BLaER1 treated with 17β-estradiol and CSF1 and Interleukin-3, amounts not matched to agents 10 nM and 100 nM (cell line): ENCODE measurements at regions not wholly inside any gene's neighbourhood (a gene's known extent, or its start where the extent isn't known, plus 50 kb on each side); places are given as distances from the start of the nearest gene placed in this dataset.

Experiments
- H3K27ac ChIP-seq, 11 experiments: shearing (Covaris generic); formaldehyde crosslinking; 2 replicates each; pipeline ENCODE4 v1.8.1; 2022
- H3K27me3 ChIP-seq, 11 experiments: shearing (Covaris generic); formaldehyde crosslinking; 2 replicates each; pipeline ENCODE4 v1.8.1; 2022
- H3K36me3 ChIP-seq, 11 experiments: shearing (Covaris generic); formaldehyde crosslinking; 2 replicates each; pipeline ENCODE4 v1.8.1; 2022
- H3K4me1 ChIP-seq, 10 experiments: shearing (Covaris generic); formaldehyde crosslinking; 2 replicates each; pipeline ENCODE4 v1.8.1; 2022
- H3K4me2 ChIP-seq, 11 experiments: shearing (Covaris generic); formaldehyde crosslinking; 2 replicates each; pipeline ENCODE4 v1.8.1; 2022
- H3K4me3 ChIP-seq, 10 experiments: shearing (Covaris generic); formaldehyde crosslinking; 2 replicates each; pipeline ENCODE4 v1.8.1; 2022
- H3K9ac ChIP-seq, 11 experiments: shearing (Covaris generic); formaldehyde crosslinking; 2 replicates each; pipeline ENCODE4 v1.8.1; 2022
- H3K9me3 ChIP-seq, 11 experiments: shearing (Covaris generic); formaldehyde crosslinking; replicated peaks in 1 of 11; 2 replicates each; pipeline ENCODE4 v1.8.1; 2022
- H4K20me1 ChIP-seq, 11 experiments: shearing (Covaris generic); formaldehyde crosslinking; 2 replicates each; pipeline ENCODE4 v1.8.1; 2022
- Cebpa-rat ChIP-seq, 11 experiments: shearing (Covaris generic); IDR thresholded peaks; 2 replicates each; pipeline ENCODE4 v1.8.1; 2022

- no peaks in the 10 kb centered on the region for H3K9me3 ChIP-seq
- H3K4me2 ChIP-seq = no peak overlapping the region
- H3K27ac ChIP-seq = no peak overlapping the region
- TF ChIP-seq Cebpa-rat (IDR thresholded peaks at IDR 0.05) = no peak
- H3K27me3 ChIP-seq = no peaks in the 10 kb centered on the region
- no peak overlapping the region for H3K9ac ChIP-seq
- no peak overlapping the region for H3K4me3 ChIP-seq
- H3K4me1 ChIP-seq = peaks cover 0 to 16% (median 7%) of the 10 kb centered on the region in 10 experiments; a peak in 12 of 20 replicates
- H3K36me3 ChIP-seq = no peaks in the 10 kb centered on the region
- H4K20me1 ChIP-seq = no peaks in the 10 kb centered on the region
Measured at GRCh38 chr18:46313521-46313920, 209.3 kb downstream of the HAUS1 start.

GRCh38 chr18:46314011-46314410, 209.8 kb downstream of the HAUS1 start:
- no peak overlapping the region for H3K27ac ChIP-seq
- H3K9ac ChIP-seq = no peak overlapping the region
- no peak overlapping the region for H3K4me3 ChIP-seq
- H3K36me3 ChIP-seq = no peaks in the 10 kb centered on the region
- TF ChIP-seq Cebpa-rat (IDR thresholded peaks at IDR 0.05) = no peak
- H3K9me3 ChIP-seq = no peaks in the 10 kb centered on the region
- H3K4me1 ChIP-seq = peaks cover 0 to 12% (median 7%) of the 10 kb centered on the region in 10 experiments; a peak in 12 of 20 replicates
- no peak overlapping the region for H3K4me2 ChIP-seq
- H4K20me1 ChIP-seq = no peaks in the 10 kb centered on the region
- H3K27me3 ChIP-seq = no peaks in the 10 kb centered on the region

- no peak for TF ChIP-seq Cebpa-rat (IDR thresholded peaks at IDR 0.05)
- no peak overlapping the region for H3K27ac ChIP-seq
Measured at GRCh38 chr18:46315161-46315560, 211.0 kb downstream of the HAUS1 start.

GRCh38 chr18:46318356-46318755, 214.2 kb downstream of the HAUS1 start:
- no peak for TF ChIP-seq Cebpa-rat (IDR thresholded peaks at IDR 0.05)
- Histone ChIP-seq H3K27ac (no peak overlapping the region), H3K36me3 (no peaks in the 10 kb centered on the region), H3K9me3 (no peaks in the 10 kb centered on the region), H3K4me2 (no peak overlapping the region), H3K27me3 (no peaks in the 10 kb centered on the region), H3K4me3 (no peak overlapping the region), H3K9ac (no peak overlapping the region), H4K20me1 (no peaks in the 10 kb centered on the region), H3K4me1 (peaks cover 0 to 11% (median 8%) of the 10 kb centered on the region in 10 experiments; a peak in 6 of 20 replicates)

More at GRCh38 chr18:46315161-46315560, 211.0 kb downstream of the HAUS1 start:
- H3K27me3 ChIP-seq = no peaks in the 10 kb centered on the region
- peaks cover 0 to 9% (median 6%) of the 10 kb centered on the region in 10 experiments; a peak in 12 of 20 replicates for H3K4me1 ChIP-seq
- H3K9me3 ChIP-seq = no peaks in the 10 kb centered on the region
- H3K4me2 ChIP-seq = no peak overlapping the region
- H3K4me3 ChIP-seq = no peak overlapping the region
- H4K20me1 ChIP-seq = no peaks in the 10 kb centered on the region
- no peaks in the 10 kb centered on the region for H3K36me3 ChIP-seq
- H3K9ac ChIP-seq = no peak overlapping the region

- Histone ChIP-seq H3K9ac (no peak overlapping the region), H3K4me2 (no peak overlapping the region), H3K27me3 (no peaks in the 10 kb centered on the region), H3K4me1 (peaks cover 6 to 20% (median 16%) of the 10 kb centered on the region in 10 experiments; a peak in 19 of 20 replicates), H3K9me3 (no peaks in the 10 kb centered on the region), H4K20me1 (no peaks in the 10 kb centered on the region), H3K36me3 (no peaks in the 10 kb centered on the region), H3K27ac (no peak overlapping the region), H3K4me3 (no peak overlapping the region)
- TF ChIP-seq Cebpa-rat (IDR thresholded peaks at IDR 0.05) = no peak
Measured at GRCh38 chr18:46319783-46320182, 215.6 kb downstream of the HAUS1 start.

- Histone ChIP-seq H4K20me1 (no peaks in the 10 kb centered on the region), H3K9me3 (no peaks in the 10 kb centered on the region), H3K4me3 (no peak overlapping the region), H3K36me3 (no peaks in the 10 kb centered on the region), H3K4me2 (no peak overlapping the region), H3K4me1 (peaks cover 6 to 21% (median 16%) of the 10 kb centered on the region in 10 experiments; a peak in 19 of 20 replicates), H3K9ac (no peak overlapping the region), H3K27me3 (no peaks in the 10 kb centered on the region), H3K27ac (no peak overlapping the region)
- TF ChIP-seq Cebpa-rat (IDR thresholded peaks at IDR 0.05) = no peak
Measured at GRCh38 chr18:46320297-46320696, 216.1 kb downstream of the HAUS1 start.

GRCh38 chr18:46320928-46321711, 216.9 kb downstream of the HAUS1 start:
- Histone ChIP-seq H3K4me1 (peaks cover 6 to 21% (median 16%) of the 10 kb centered on the region in 10 experiments; a peak in 19 of 20 replicates), H3K9me3 (no peaks in the 10 kb centered on the region), H3K9ac (no peak overlapping the region), H3K36me3 (no peaks in the 10 kb centered on the region), H3K27me3 (no peaks in the 10 kb centered on the region), H4K20me1 (no peaks in the 10 kb centered on the region), H3K4me2 (peak overlapping the region in 6 of 11 experiments; percentile 2 to 29 (median 10); a peak in 2 of 22 replicates), H3K4me3 (no peak overlapping the region), H3K27ac (no peak overlapping the region)
- TF ChIP-seq Cebpa-rat (IDR thresholded peaks at IDR 0.05) = no peak

- Histone ChIP-seq H3K4me2 (no peak overlapping the region), H3K4me3 (no peak overlapping the region), H3K27ac (no peak overlapping the region), H4K20me1 (no peaks in the 10 kb centered on the region), H3K9me3 (no peaks in the 10 kb centered on the region), H3K4me1 (peaks cover 6 to 21% (median 16%) of the 10 kb centered on the region in 10 experiments; a peak in 19 of 20 replicates), H3K27me3 (no peaks in the 10 kb centered on the region), H3K9ac (no peak overlapping the region), H3K36me3 (no peaks in the 10 kb centered on the region)
- no peak for TF ChIP-seq Cebpa-rat (IDR thresholded peaks at IDR 0.05)
Measured at GRCh38 chr18:46321955-46322354, 217.8 kb downstream of the HAUS1 start.

- H3K4me3 ChIP-seq = no peak overlapping the region
- no peaks in the 10 kb centered on the region for H4K20me1 ChIP-seq
- no peaks in the 10 kb centered on the region for H3K36me3 ChIP-seq
- H3K4me2 ChIP-seq = no peak overlapping the region
- H3K4me1 ChIP-seq = peaks cover 6 to 21% (median 16%) of the 10 kb centered on the region in 10 experiments; a peak in 19 of 20 replicates
- no peaks in the 10 kb centered on the region for H3K9me3 ChIP-seq
- no peak overlapping the region for H3K9ac ChIP-seq
- TF ChIP-seq Cebpa-rat (IDR thresholded peaks at IDR 0.05) = no peak
- no peak overlapping the region for H3K27ac ChIP-seq
- no peaks in the 10 kb centered on the region for H3K27me3 ChIP-seq
Measured at GRCh38 chr18:46322411-46322891, 218.3 kb downstream of the HAUS1 start.
